Esophagus squamous epithelium (tissue), 4 donors: ENCODE measurements at regions not wholly inside any gene's neighbourhood (a gene's known extent, or its start where the extent isn't known, plus 50 kb on each side); places are given as distances from the start of the nearest gene placed in this dataset.

Source experiments
- POLR2A ChIP-seq, 4 donors: fragments of 450-650 bp; IDR thresholded peaks; one replicate each; pipeline ENCODE4 v1.6.1; 2017; ENCODE audit warnings: antibody characterized with exemption in 4 of 4, mild to moderate bottlenecking in 4 of 4, moderate library complexity in 3 of 4
- TF ChIP-seq, protein P1 (sequence below), 6 experiments: fragments of 450-650 bp in 4 of 6; fragments of 200-600 bp in 2 of 6; sonication (generic) in 2 of 6; IDR thresholded peaks; one replicate each; pipeline ENCODE4 v1.5.1; 2016 to 2019; ENCODE audit warnings: antibody characterized with exemption in 6 of 6, mild to moderate bottlenecking in 4 of 6, moderate library complexity in 4 of 6

DNA sequence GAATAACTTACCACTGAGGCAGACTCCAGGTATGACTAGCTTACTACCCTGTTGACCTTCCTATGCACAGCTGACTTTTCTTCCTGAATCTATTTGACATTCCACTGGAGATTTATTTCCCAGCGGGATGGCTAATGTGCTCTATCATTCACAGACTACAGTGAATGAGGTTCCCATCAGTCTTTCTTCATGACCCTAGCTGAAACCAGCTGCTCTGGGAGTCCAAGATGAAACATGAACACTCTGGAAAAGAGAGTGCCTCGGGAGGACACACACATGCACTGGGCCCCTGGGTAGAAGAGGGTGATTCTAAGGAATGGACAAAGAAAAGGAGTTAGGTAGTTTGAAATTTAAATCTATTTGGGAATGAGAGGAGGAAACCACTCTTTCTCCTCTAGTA, 82.6 kb upstream of the DST start:
- TF ChIP-seq, protein P1, sequence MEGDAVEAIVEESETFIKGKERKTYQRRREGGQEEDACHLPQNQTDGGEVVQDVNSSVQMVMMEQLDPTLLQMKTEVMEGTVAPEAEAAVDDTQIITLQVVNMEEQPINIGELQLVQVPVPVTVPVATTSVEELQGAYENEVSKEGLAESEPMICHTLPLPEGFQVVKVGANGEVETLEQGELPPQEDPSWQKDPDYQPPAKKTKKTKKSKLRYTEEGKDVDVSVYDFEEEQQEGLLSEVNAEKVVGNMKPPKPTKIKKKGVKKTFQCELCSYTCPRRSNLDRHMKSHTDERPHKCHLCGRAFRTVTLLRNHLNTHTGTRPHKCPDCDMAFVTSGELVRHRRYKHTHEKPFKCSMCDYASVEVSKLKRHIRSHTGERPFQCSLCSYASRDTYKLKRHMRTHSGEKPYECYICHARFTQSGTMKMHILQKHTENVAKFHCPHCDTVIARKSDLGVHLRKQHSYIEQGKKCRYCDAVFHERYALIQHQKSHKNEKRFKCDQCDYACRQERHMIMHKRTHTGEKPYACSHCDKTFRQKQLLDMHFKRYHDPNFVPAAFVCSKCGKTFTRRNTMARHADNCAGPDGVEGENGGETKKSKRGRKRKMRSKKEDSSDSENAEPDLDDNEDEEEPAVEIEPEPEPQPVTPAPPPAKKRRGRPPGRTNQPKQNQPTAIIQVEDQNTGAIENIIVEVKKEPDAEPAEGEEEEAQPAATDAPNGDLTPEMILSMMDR (IDR thresholded peaks at IDR 0.05) = no peak
- no peak for TF ChIP-seq POLR2A (IDR thresholded peaks at IDR 0.05)
